HEK293 (cell line): ENCODE measurements at regions not wholly inside any gene's neighbourhood (a gene's known extent, or its start where the extent isn't known, plus 50 kb on each side); places are given as distances from the start of the nearest gene placed in this dataset.

Experiments
- CTCF ChIA-PET: fragments of 350-600 bp; formaldehyde crosslinking; extraction: SDS; loops from one replicate; lab custom pipeline; 2021; ENCODE audit warnings: antibody characterized with exemption; lab: Yijun Ruan, JAX
- POLR2A ChIA-PET: fragments of 300-600 bp; formaldehyde crosslinking; extraction: SDS; loops from one replicate; lab custom pipeline; 2020; ENCODE audit warnings: antibody characterized with exemption, inconsistent platforms; lab: Yijun Ruan, JAX
- H3K27ac ChIP-seq: fragments of 200-500 bp; sonication (Bioruptor generic); 2 replicates; pipeline ENCODE4 v1.5.1; 2014; ENCODE audit warnings: low read depth, low read length, control low read depth, inconsistent platforms; ENCODE audit errors: extremely low read depth
- H3K36me3 ChIP-seq, 2 experiments: fragments of 200-500 bp in 1 of 2; sonication (Bioruptor generic) in 1 of 2; 1 replicate in 1 of 2; 2 replicates in 1 of 2; pipeline ENCODE4 v1.5.1; 2014 to 2017; ENCODE audit warnings: inconsistent platforms in 2 of 2, low read length in 2 of 2; ENCODE audit not compliant: control insufficient read depth in 2 of 2, insufficient read depth in 1 of 2
- H3K4me1 ChIP-seq: fragments of 200-500 bp; sonication (Bioruptor generic); 2 replicates; pipeline ENCODE4 v1.5.1; 2014; ENCODE audit warnings: mild to moderate bottlenecking, low read length, inconsistent platforms; ENCODE audit not compliant: control insufficient read depth, insufficient read depth
- H3K4me3 ChIP-seq: 2 replicates; pipeline ENCODE4 v1.5.1; 2011; ENCODE audit warnings: low read depth, mild to moderate bottlenecking, control low read depth, low read length, moderate library complexity
- H3K9me3 ChIP-seq: fragments of 200-500 bp; sonication (Bioruptor generic); 2 replicates; pipeline ENCODE4 v1.5.1; 2014; ENCODE audit warnings: low read depth, low read length, inconsistent platforms; ENCODE audit not compliant: control insufficient read depth, insufficient read depth
- ATF2 ChIP-seq: fragments of 450-650 bp; formaldehyde crosslinking; IDR thresholded peaks from 2 replicates; pipeline ENCODE4 v1.5.1; 2016; ENCODE audit warnings: missing biosample characterization, missing genetic modification characterization, low read depth
- EGR2 ChIP-seq: fragments of 450-650 bp; formaldehyde crosslinking; IDR thresholded peaks from 2 replicates; pipeline ENCODE4 v1.5.1; 2016; ENCODE audit warnings: low read depth, missing biosample characterization, missing genetic modification characterization
- GLIS2 ChIP-seq: fragments of 450-650 bp; formaldehyde crosslinking; IDR thresholded peaks from 2 replicates; pipeline ENCODE4 v1.5.1; 2016; ENCODE audit warnings: missing biosample characterization, missing genetic modification characterization
- HIC1 ChIP-seq: fragments of 450-650 bp; formaldehyde crosslinking; IDR thresholded peaks from 2 replicates; pipeline ENCODE4 v1.5.1; 2016; ENCODE audit warnings: missing biosample characterization, missing genetic modification characterization
- KLF16 ChIP-seq: fragments of 450-650 bp; formaldehyde crosslinking; IDR thresholded peaks from 2 replicates; pipeline ENCODE4 v1.5.1; 2017; ENCODE audit warnings: missing biosample characterization, missing genetic modification characterization
- KLF8 ChIP-seq: fragments of 450-650 bp; formaldehyde crosslinking; IDR thresholded peaks from 2 replicates; pipeline ENCODE4 v1.5.1; 2016; ENCODE audit warnings: missing biosample characterization, missing genetic modification characterization
- PRDM1 ChIP-seq: fragments of 450-650 bp; formaldehyde crosslinking; IDR thresholded peaks from 2 replicates; pipeline ENCODE4; 2016; ENCODE audit warnings: missing biosample characterization, missing genetic modification characterization
- REST ChIP-seq: fragments of 450-650 bp; formaldehyde crosslinking; IDR thresholded peaks from 2 replicates; pipeline ENCODE4 v1.5.1; 2016; ENCODE audit warnings: missing biosample characterization, missing genetic modification characterization
- ZBTB6 ChIP-seq: fragments of 450-650 bp; formaldehyde crosslinking; IDR thresholded peaks from 2 replicates; pipeline ENCODE4 v1.5.1; 2017; ENCODE audit warnings: missing biosample characterization, missing genetic modification characterization
- ZNF266 ChIP-seq: fragments of 450-650 bp; formaldehyde crosslinking; IDR thresholded peaks from 2 replicates; pipeline ENCODE4 v1.5.1; 2016; ENCODE audit warnings: missing biosample characterization, missing genetic modification characterization, low read depth
- ZNF394 ChIP-seq: fragments of 450-650 bp; formaldehyde crosslinking; IDR thresholded peaks from 2 replicates; pipeline ENCODE4 v1.5.1; 2016; ENCODE audit warnings: missing biosample characterization, missing genetic modification characterization, mild to moderate bottlenecking, moderate library complexity, borderline replicate concordance
- ZNF416 ChIP-seq: fragments of 450-650 bp; formaldehyde crosslinking; IDR thresholded peaks from 2 replicates; pipeline ENCODE4 v1.5.1; 2016; ENCODE audit warnings: missing biosample characterization, missing genetic modification characterization
- ZNF473 ChIP-seq: fragments of 450-650 bp; formaldehyde crosslinking; IDR thresholded peaks from 2 replicates; pipeline ENCODE4 v1.5.1; 2017; ENCODE audit warnings: missing biosample characterization, missing genetic modification characterization
- ZNF488 ChIP-seq: fragments of 450-650 bp; formaldehyde crosslinking; IDR thresholded peaks from 2 replicates; pipeline ENCODE4 v1.5.1; 2016; ENCODE audit warnings: missing biosample characterization, missing genetic modification characterization
- ZNF514 ChIP-seq: fragments of 450-650 bp; formaldehyde crosslinking; IDR thresholded peaks from 2 replicates; pipeline ENCODE4 v1.5.1; 2016; ENCODE audit warnings: missing biosample characterization, missing genetic modification characterization
- ZNF549 ChIP-seq: fragments of 450-650 bp; IDR thresholded peaks from 2 replicates; pipeline ENCODE4 v1.5.1; 2018; ENCODE audit warnings: missing biosample characterization, missing genetic modification characterization, mild to moderate bottlenecking, inconsistent platforms, moderate library complexity
- ZNF558 ChIP-seq: fragments of 450-650 bp; formaldehyde crosslinking; IDR thresholded peaks from 2 replicates; pipeline ENCODE4 v1.5.1; 2016; ENCODE audit warnings: missing biosample characterization, missing genetic modification characterization
- ZNF792 ChIP-seq: fragments of 450-650 bp; formaldehyde crosslinking; IDR thresholded peaks from 2 replicates; pipeline ENCODE4 v1.5.1; 2016; ENCODE audit warnings: missing biosample characterization, missing genetic modification characterization

- H3K4me1 ChIP-seq = no peaks in the 10 kb centered on the region
- CTCF ChIA-PET = no interaction called here
- POLR2A ChIA-PET = no interaction called here
Measured at GRCh38 chr9:80804873-80805272, 884.5 kb downstream of the TLE1 start.

GRCh38 chr9:80797831-80798688 lies 891.3 kb downstream of the TLE1 start:
- CTCF ChIA-PET = interaction anchor here (0.6 kb wide), 1 partner anchor 236 kb away, joined by 3 read pairs; no protein-coding TSS in a partner anchor
- TF ChIP-seq KLF8 = no peak
- TF ChIP-seq ZNF558 (tag by site-specific recombination) = no peak
- no peak for TF ChIP-seq ATF2 (tag by site-specific recombination)
- no peak for TF ChIP-seq ZNF792 (tag by site-specific recombination)
- TF ChIP-seq ZNF266 (tag by site-specific recombination) = no peak
- no peak for TF ChIP-seq ZNF514 (tag by site-specific recombination)
- TF ChIP-seq ZNF473 (tag by site-specific recombination) = no peak
- no peak for TF ChIP-seq REST (tag by site-specific recombination)
- no peak for TF ChIP-seq PRDM1 (tag by site-specific recombination)
- TF ChIP-seq ZNF416 (tag by site-specific recombination) = no peak
- no peak for TF ChIP-seq GLIS2 (tag by site-specific recombination)
- no peak for TF ChIP-seq HIC1 (tag by site-specific recombination)
- no peak for TF ChIP-seq ZNF549 (tag by site-specific recombination)
- TF ChIP-seq EGR2 = no peak
- TF ChIP-seq KLF16 (tag by site-specific recombination) = no peak
- no peak for TF ChIP-seq ZBTB6 (tag by site-specific recombination)
- no peak for TF ChIP-seq ZNF488 (tag by site-specific recombination)

More at GRCh38 chr9:80804873-80805272, 884.5 kb downstream of the TLE1 start:
- H3K27ac ChIP-seq = no peak overlapping the region
- no peak overlapping the region for H3K4me3 ChIP-seq
- no peak for TF ChIP-seq ZNF394 (tag by site-specific recombination)
- H3K36me3 ChIP-seq = no peaks in the 10 kb centered on the region
- no peaks in the 10 kb centered on the region for H3K9me3 ChIP-seq

More at GRCh38 chr9:80797831-80798688, 891.3 kb downstream of the TLE1 start:
- H3K36me3 ChIP-seq = no peaks in the 10 kb centered on the region
- no peak overlapping the region for H3K4me3 ChIP-seq
- POLR2A ChIA-PET = no interaction called here
- H3K9me3 ChIP-seq = no peaks in the 10 kb centered on the region
- no peaks in the 10 kb centered on the region; the same call in 1 of the 2 replicates for H3K4me1 ChIP-seq
- no peak overlapping the region for H3K27ac ChIP-seq
